ENCODE measurements at regions not wholly inside any gene's neighbourhood (a gene's known extent, or its start where the extent isn't known, plus 50 kb on each side); places are given as distances from the start of the nearest gene placed in this dataset.

- H3K27ac ChIP-seq (ENCODE audit: low read depth, low read length) = no peak overlapping the region
- Mint-ChIP-seq H3K9me3 (no peaks in the 10 kb centered on the region), H3K27me3 (ENCODE audit: insufficient read depth) (no peaks in the 10 kb centered on the region), H3K36me3 (ENCODE audit: low read depth) (no peaks in the 10 kb centered on the region), H3K4me1 (peaks cover 15% of the 10 kb centered on the region), H3K4me3 (no peak overlapping the region), H3K27ac (no peak overlapping the region)
- no peaks in the 10 kb centered on the region for H3K27me3 ChIP-seq (ENCODE audit: control insufficient read depth, insufficient read depth, low read length, poor library complexity, severe bottlenecking)
- H3K4me3 ChIP-seq (ENCODE audit: low read length) = no peak overlapping the region
- no peaks in the 10 kb centered on the region for H3K36me3 ChIP-seq (ENCODE audit: control insufficient read depth, insufficient read depth, low read length)
- WGBS, 2 experiments (ENCODE audit: insufficient coverage in 1 of 2, insufficient read length in 1 of 2) = 91 to 100% methylated on average over 1 of the region's 1 CpG
- no peak overlapping the region for H3K9ac ChIP-seq (ENCODE audit: extremely low read depth, low read length, poor library complexity, severe bottlenecking)
- no peak for DNase-seq
- TF ChIP-seq, protein P1, sequence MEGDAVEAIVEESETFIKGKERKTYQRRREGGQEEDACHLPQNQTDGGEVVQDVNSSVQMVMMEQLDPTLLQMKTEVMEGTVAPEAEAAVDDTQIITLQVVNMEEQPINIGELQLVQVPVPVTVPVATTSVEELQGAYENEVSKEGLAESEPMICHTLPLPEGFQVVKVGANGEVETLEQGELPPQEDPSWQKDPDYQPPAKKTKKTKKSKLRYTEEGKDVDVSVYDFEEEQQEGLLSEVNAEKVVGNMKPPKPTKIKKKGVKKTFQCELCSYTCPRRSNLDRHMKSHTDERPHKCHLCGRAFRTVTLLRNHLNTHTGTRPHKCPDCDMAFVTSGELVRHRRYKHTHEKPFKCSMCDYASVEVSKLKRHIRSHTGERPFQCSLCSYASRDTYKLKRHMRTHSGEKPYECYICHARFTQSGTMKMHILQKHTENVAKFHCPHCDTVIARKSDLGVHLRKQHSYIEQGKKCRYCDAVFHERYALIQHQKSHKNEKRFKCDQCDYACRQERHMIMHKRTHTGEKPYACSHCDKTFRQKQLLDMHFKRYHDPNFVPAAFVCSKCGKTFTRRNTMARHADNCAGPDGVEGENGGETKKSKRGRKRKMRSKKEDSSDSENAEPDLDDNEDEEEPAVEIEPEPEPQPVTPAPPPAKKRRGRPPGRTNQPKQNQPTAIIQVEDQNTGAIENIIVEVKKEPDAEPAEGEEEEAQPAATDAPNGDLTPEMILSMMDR (conservative IDR thresholded peaks at IDR 0.05) = no peak
- no peaks in the 10 kb centered on the region for H3K9me3 ChIP-seq (ENCODE audit: control insufficient read depth, low read length)
- no peaks in the 10 kb centered on the region for H3K4me1 ChIP-seq (ENCODE audit: control insufficient read depth, insufficient read depth, low read length)
These were observed 1014.2 kb upstream of the CELF4 start for GRCh38 chr18:38579764-38580163.

DNA sequence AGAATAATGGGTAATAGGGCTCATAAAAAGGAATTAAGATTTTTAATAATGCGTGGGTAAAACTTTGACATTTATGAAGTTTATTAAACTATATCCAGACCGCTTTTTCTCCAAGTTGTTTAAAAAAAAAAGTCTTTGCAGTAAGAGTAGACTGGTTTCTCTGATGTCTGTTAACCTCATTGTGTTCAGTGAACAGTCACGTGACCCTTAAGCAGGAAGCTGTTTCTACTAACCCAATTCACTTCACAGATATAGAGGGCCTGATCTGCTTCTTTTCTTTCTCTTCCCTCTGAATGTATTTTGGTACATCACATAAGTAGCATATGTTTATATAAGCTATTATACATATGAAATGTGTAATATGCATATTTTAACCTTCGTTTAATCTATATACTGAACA lies 1011.3 kb upstream of the CELF4 start:
- Histone ChIP-seq H3K27me3 (ENCODE audit: control insufficient read depth, insufficient read depth, low read length, poor library complexity, severe bottlenecking) (no peaks in the 10 kb centered on the region), H3K9ac (ENCODE audit: extremely low read depth, low read length, poor library complexity, severe bottlenecking) (no peak overlapping the region), H3K9me3 (ENCODE audit: control insufficient read depth, low read length) (no peaks in the 10 kb centered on the region), H3K36me3 (ENCODE audit: control insufficient read depth, insufficient read depth, low read length) (no peaks in the 10 kb centered on the region), H3K27ac (ENCODE audit: low read depth, low read length) (no peak overlapping the region), H3K4me1 (ENCODE audit: control insufficient read depth, insufficient read depth, low read length) (no peaks in the 10 kb centered on the region), H3K4me3 (ENCODE audit: low read length) (no peak overlapping the region)
- Mint-ChIP-seq H3K4me1 (peaks cover 15% of the 10 kb centered on the region), H3K36me3 (ENCODE audit: low read depth) (no peaks in the 10 kb centered on the region), H3K27me3 (ENCODE audit: insufficient read depth) (peaks cover 2% of the 10 kb centered on the region), H3K4me3 (no peak overlapping the region), H3K27ac (no peak overlapping the region), H3K9me3 (no peaks in the 10 kb centered on the region)
- WGBS, 2 experiments (ENCODE audit: insufficient coverage in 1 of 2, insufficient read length in 1 of 2) = 96% methylated on average over 4 of the region's 4 CpGs; no CpG with 5 or more reads in 1 of the 2 experiments
- TF ChIP-seq, protein P1 (conservative IDR thresholded peaks at IDR 0.05) = no peak
- DNase-seq = no peak

DNA sequence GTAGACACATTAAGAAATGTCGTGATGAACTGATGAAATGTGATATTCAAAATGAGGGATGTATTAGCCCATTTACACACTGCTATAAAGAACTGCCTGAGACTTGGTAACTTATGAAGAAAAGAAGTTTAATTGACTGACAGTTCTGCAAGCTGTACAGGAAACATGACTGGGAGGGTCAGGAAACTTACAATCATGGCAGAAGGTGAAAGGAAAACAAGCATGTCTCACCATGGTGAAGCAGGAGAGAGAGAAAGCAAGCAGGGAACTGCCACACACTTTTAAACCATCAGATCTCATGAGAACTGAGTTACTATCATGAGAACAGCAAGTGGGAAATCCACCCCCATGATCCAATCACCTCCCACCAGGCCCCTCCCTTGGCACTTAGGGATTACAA lies 1010.8 kb upstream of the CELF4 start:
- no peak overlapping the region for H3K4me3 ChIP-seq (ENCODE audit: low read length)
- no peak for DNase-seq
- peaks cover 2% of the 10 kb centered on the region for H3K27me3 Mint-ChIP-seq (ENCODE audit: insufficient read depth)
- H3K9ac ChIP-seq (ENCODE audit: extremely low read depth, low read length, poor library complexity, severe bottlenecking) = no peak overlapping the region
- H3K9me3 Mint-ChIP-seq = no peaks in the 10 kb centered on the region
- H3K9me3 ChIP-seq (ENCODE audit: control insufficient read depth, low read length) = no peaks in the 10 kb centered on the region
- TF ChIP-seq, protein P1 (conservative IDR thresholded peaks at IDR 0.05) = no peak
- H3K27me3 ChIP-seq (ENCODE audit: control insufficient read depth, insufficient read depth, low read length, poor library complexity, severe bottlenecking) = no peaks in the 10 kb centered on the region
- no peaks in the 10 kb centered on the region for H3K4me1 ChIP-seq (ENCODE audit: control insufficient read depth, insufficient read depth, low read length)
- H3K4me1 Mint-ChIP-seq = peaks cover 15% of the 10 kb centered on the region
- H3K36me3 ChIP-seq (ENCODE audit: control insufficient read depth, insufficient read depth, low read length) = no peaks in the 10 kb centered on the region
- H3K4me3 Mint-ChIP-seq = no peak overlapping the region
- H3K27ac ChIP-seq (ENCODE audit: low read depth, low read length) = no peak overlapping the region
- WGBS, 2 experiments (ENCODE audit: insufficient coverage in 1 of 2, insufficient read length in 1 of 2) = 100% methylated on average over 1 of the region's 1 CpG; no CpG with 5 or more reads in 1 of the 2 experiments
- no peak overlapping the region for H3K27ac Mint-ChIP-seq
- H3K36me3 Mint-ChIP-seq (ENCODE audit: low read depth) = no peaks in the 10 kb centered on the region

Data from endodermal cell (in vitro differentiated cells).